HG03045 (cell line): ENCODE measurements at regions not wholly inside any gene's neighbourhood (a gene's known extent, or its start where the extent isn't known, plus 50 kb on each side); places are given as distances from the start of the nearest gene placed in this dataset.

Source experiments
- ATAC-seq: cut with Tn5 transposase; IDR thresholded peaks from one replicate; pipeline ENCODE4 v1.9.1; 2021; ENCODE audit warnings: mild to moderate bottlenecking, moderate library complexity; ENCODE audit not compliant: unreplicated experiment

DNA sequence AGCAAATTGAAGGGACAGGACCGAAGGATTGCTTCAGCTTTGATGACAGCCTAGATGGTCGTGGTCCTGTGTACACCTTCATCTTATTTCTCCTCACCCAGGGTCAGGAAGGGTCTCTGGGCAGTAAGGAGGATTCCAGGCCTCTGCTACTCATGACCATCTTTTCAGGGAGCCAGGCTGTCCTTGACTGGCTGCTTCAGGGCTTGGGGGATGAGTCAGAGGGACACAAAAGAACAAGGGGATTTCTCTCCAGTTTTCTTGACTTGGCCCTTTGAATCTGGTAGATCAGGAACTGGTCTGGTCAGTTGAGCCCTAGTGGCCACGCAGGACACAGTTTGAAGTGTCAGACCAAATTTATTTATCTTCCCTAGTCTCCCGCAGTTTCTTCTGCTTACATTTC lies 402.1 kb upstream of the CHD6 start:
- ATAC-seq: no peak

DNA sequence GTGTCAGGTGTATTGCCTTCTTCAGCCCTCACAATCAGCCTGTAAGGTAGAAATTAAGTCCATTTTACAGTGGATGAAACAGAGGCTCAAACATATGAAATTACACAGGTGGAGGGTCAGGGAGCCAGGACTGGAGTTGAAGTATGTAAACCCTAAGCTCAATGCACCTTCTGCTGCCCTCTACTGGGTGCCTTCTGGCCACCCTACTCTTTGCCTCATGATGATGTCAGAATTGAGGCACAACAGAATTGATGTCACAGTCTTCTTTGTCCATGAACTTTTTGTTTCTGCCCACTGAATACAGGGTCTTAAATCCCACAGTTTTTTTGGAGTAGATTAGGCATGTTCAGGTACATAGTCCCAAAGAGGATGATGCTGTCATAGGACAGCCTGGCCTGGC lies 400.8 kb upstream of the CHD6 start:
- ATAC-seq: no peak

DNA sequence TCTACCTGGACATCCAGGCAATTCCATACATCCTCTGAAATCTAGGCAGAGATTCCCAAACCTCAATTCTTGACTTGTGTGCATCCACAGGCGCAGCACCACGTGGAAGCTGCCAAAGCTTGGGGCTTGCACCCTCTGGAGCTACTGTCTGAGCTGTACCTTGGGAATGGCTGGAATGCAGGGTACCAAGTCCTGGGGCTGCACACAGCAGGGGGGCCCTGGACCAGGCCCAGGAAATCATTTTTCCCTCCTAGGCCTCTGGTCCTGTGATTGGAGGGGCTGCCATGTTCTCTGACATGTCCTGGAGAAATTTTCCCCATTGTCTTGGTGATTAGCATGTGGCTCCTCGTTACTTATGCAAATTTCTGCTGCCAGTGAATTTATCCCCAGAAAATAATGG lies 391.9 kb upstream of the CHD6 start:
- no peak for ATAC-seq

DNA sequence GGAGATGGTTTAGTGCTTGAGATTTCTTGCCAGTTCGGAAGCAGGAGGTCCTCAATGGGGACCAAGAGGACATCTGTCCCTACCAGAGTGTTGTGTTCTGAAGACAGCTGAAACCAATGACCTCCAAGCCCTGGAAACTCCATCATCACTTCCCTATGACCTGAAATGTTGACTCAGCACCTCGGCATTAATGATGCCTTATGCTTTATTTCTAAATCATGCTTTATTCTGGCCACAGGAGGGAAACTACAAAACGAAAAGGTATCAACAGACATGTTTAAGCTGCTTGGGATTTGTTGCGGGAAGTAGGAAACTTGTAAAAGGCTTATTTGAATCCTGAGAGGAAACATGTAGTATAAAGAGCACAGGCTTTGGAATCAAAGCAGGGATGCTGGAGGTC lies 389.1 kb upstream of the CHD6 start:
- ATAC-seq: no peak

DNA sequence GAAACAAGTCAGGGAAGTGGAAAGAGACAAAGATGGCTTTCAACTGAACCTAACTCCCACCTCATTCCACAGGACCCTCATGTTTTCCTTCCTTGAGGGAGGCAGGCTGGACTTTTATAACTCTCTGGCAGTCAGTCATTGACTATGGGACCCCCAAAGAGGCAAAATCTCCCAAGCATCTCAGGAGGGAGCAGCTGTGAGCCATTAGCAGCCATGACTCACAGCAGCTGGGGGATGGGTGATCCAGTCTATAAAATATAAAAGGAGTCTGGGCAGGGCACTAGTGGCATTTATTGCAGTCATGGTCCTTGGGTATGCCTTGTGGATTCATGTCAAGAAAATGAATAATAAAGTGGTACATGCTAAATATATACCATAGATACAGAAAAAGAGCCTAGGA lies 387.0 kb upstream of the CHD6 start:
- ATAC-seq: no peak

DNA sequence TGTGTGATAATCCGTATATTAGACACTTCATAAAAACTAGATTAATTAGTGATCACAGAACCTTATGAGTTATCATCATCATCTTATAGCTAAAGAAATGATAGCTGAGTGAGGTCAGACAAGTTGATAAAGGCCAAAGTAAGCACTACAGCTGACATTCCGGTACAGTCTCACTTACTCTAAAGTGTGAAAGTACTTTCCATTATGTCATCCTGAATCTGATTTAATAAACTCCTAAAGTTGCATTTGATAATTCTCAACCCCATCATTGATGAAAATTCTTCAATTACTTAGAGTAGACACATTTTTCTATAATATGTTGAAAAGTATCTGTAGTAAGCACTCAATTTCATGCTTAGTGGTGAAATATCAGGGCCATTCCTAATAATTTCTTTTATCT lies 385.2 kb upstream of the CHD6 start:
- ATAC-seq: no peak

DNA sequence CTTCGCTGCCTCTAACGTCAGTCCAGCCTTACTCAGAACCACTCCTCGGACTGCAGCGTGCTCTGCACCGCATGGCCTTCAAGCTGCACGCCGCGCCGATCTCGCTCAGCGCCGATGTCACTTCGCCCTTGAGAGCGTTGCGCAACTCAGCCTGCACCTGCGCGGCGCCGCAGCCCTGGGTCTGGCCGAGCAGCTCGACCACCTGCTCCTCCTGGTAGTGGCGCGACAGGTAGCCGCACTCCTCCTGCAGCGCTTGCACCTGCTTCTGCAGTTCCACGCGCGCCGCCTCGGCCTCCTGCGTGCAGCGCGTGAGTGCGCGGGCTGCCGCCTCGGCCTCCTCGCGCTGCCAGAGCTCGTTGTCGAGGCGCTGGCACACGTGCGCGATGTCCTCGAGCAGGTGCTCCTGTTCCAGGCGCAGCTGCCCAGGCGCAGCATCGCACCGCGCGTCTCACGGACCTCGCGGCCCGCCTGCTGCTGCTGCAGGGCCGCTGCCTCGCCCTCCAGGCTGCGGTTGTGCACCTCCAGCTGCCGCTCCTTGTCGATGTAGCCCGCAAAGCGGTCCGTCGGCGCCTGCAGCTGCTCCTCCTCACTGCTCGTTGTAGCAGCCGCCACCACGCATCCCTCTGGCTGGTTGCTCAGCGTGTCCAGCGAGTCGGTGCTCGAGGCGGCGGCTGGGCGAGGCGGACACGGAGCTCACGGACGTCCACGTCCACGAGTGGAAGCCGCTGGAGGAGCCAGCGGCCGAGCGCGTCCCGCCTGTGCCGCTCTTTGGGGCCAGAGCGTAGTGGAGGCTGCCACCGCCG lies 380.6 kb upstream of the CHD6 start:
- ATAC-seq: no peak

DNA sequence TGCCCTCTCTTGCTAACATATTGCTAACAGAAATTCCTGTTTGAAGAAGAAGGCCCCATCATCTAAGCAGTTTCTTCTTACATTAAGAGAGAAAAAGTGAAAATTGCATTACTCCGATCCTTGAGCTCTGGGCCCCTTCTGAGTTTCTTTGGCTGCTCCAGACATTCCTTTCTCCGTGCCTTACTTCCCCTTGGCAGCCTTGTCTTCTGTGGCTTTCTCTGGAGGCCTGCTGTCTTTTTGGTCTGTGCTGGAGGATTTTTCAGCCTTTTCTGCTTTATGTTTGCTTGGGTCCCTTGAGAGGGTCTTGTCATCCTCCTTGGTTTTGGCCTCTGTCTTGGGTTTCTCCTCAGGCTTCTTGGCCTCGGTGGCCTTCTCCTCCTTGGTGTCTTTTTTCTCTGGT lies 378.8 kb upstream of the CHD6 start:
- ATAC-seq: no peak

DNA sequence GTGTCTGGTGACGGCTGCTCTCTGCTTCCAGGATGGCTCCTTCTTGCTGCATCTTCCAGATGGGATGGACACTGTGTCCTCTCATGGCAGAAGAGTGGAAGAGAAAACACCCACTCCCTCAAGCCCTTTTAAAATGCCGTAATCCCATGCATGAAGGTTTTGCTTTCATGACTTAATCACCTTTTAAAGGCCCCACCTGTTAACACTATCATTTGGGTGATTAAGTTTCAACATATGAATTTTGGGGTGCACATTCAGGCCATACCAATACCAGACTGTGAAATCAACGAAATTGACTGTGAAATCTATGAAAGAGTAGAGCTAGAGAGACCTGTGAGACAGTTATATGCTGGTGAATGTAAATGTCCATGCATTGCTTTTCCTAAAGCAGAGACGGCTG lies 374.3 kb upstream of the CHD6 start:
- no peak for ATAC-seq

DNA sequence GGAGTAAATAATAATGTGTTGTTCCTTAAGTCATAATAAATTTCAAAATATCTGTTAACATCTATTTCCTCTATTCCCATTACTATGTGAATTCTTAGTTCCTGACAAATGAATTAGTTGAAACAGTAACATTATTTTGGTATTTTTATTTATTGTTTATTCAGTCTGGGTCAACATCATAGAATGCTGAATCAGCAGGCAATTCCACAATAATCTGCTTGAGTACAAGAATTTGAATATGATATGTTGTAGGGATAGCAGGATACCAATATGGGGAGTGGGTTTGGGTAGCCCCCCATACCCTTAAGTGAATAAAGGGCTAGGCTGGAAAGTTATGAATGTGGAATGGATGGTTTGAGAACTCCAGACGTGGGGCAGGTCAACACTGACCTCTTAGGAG lies 373.2 kb upstream of the CHD6 start:
- no peak for ATAC-seq

DNA sequence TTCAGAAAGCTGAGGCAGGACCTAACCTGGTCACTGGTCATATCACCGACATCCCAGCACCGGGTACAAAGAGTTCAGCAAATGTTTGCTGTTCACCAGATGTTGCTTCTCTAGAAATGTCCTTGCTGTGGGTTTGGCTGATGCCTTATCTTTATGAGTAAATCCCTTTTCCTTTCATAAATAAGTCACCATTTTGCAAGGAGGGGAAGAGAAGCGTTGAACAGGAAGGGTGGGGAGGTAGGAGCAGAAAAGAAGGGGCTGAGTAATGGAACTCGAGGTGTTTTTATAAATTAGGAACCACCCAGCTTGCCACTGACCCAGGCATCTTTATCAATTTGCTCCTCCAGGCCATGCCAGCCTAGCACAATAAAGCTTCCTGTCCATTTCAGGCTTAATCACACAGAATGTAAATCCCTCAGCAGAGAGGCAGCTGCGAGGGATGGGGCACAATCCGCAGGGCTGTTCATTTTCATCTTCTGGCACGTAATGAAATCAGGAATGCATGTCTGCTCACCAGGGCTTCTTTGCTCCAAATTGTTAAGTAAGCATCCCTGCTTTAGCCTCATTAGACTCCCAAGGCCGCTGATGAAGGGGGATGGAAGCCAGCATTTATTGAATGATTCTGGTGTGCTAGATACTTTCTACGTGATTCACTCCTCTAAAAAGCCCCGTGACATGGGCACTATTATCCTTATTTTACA lies 371.9 kb upstream of the CHD6 start:
- ATAC-seq: no peak

DNA sequence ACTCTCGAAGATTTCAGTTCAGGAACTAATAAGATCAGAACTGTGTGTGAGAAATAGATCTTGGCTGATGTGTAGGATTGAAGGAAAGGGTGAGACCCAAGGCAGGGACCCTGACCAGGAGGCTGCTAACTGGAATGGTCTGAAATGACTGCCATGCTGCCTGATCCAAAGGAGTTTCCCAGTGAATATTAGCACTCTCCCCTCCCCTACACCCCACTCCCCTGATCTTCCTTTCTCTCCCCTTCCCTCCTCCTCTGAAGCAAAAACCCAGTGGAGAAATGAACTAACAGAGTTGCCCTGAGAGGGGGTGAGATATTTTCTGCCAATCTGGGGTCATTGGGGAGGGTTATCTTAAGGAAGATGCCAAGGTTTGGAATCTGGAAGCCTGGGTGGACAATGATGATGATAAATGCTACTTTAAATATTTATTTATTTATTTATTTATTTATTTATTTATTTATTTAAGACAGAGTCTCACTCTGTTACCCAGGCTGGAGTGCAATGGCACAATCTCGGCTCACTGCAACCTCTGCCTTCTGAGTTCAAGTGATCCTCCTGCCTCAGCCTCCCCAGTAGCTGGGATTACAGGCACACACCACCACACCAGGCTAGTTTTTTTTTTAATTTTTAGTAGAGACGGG lies 371.0 kb upstream of the CHD6 start:
- no peak for ATAC-seq

DNA sequence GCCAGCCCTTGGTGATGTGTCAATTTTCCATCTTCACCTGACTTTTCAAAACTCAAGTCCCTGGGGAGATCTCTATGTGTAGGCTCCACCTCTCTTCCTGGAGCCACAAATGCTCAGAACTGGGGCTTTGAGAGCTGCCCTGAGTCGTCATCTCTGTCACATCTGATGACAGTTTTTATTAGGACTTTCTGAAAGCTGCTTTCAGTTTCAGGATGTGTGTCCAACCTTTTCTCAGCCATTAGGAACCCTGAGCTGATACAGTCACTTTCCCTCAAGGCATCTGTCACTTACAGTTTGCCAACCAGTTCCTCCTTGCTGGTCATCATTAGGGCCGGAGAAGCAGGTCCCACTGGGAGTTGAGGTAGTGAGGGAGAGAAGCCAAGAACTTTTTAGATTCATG lies 365.9 kb upstream of the CHD6 start:
- no peak for ATAC-seq

DNA sequence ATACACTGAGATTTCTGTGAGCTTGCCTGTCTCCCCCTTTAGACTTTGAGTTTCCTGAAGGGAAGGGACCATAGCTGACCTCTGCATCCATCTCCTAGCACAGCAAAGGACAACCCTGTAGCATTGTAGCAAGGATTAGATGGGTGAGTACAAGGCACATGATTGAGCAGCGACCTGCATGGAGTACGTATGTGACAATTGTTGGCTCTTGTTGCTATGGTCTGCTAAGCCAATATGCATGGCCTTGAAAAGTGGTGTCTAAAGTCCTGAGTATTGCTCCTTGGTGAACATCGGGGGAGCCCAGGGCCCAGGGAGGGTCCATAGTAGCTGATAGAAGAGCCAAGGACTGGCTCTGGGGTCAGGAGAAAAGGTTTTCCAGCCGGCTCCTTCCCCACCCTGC lies 365.0 kb upstream of the CHD6 start:
- no peak for ATAC-seq

DNA sequence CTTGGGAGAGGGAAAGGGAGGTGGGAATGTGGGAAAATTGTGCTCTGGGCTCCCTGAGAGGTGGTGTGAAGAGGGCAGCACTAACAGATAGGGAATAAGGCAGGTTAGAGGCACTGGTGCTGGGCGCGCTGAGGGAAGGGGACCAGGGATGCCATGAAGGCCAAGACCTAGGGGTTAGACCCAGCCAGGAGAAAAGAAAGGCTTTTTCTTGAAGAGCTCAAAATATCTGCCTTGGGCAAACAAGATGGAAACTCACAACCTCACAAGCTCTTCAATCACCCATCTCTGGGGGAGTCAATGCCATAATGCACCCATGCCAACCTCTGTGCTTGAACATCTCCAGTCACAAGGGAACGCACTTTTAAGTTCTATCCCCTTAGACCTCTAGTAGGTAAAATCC lies 363.6 kb upstream of the CHD6 start:
- ATAC-seq: no peak

DNA sequence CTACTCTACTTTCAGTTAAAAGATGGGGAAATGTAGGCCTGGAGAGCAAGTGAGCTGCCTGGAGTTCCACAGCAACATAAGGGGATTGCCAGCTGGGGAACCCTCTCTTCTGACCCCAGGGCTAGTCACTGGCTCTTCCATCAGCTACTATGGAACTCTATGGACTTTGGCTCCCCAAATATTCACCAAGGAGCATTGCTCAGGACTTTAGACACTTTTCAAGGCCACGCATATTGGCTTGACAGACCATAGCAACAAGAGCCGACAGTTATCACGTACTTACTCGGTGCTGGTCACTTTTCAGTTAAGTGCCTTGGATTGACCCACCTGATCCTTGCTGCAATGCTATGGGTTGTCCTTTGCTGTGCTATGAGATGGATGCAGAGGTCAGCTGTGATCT lies 360.7 kb upstream of the CHD6 start:
- ATAC-seq: no peak

DNA sequence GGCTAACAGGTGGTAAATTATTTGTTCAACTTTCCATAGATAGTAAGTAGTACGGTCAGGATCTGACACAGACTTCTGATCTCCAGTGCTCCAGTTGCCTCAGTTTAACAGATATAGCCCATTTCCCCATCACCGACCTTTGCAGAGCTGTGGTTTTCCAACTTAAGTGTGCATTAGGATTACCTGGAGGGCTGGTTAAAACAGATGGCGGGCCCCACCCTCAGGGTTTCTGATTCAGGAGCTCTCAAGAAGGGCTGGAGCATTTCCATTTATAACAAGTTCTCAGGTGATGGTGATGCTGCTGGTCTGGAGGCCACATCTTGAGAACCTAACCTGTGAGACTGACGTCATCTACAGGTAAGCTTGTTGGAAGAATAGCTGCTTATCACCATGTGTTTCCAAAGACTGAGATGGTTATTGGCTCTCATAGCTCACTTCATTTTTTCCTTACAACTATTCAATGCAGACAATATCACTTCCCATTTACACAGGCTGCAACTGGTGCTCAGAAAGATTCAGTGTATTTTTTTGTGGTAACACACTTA lies 360.1 kb upstream of the CHD6 start:
- no peak for ATAC-seq

DNA sequence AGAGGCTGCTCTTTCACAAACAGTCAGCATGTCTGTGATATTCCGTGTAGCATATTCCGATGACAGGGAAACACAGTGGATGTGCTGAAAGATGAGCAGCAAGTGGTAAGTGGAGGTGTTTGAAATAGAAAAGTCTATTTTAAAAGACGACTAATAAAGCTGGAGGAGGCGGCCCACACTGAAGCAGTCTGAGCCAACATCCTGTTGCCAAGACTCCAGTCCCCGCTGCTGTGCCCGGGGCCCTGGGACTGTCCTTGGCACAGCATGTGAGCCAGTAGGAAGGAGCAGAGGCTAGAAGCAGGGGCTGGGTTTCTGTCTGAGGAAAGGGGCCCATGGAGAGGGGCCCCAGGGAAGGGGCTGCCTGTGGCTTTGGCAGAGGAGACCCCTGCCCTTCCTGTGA lies 351.5 kb upstream of the CHD6 start:
- ATAC-seq: no peak

DNA sequence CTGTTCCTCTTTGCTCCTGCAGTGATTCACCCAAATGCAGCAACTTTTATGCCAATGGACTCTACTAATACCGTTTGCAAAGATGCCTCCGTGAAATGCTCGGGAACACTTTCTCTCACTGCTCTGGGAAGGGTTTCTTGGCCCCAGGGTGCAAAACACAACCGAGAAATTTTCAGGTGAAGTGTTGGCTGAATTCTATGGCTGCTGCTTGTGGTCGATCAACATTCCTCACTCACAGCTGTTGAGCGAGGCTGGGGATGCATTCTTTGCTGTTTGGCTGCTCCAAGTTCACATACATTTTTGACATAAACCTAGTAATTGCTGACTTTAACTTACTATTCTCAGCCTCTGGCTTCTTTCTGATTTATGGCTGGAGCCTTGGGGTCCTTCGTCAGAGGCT lies 342.0 kb upstream of the CHD6 start:
- ATAC-seq: no peak

DNA sequence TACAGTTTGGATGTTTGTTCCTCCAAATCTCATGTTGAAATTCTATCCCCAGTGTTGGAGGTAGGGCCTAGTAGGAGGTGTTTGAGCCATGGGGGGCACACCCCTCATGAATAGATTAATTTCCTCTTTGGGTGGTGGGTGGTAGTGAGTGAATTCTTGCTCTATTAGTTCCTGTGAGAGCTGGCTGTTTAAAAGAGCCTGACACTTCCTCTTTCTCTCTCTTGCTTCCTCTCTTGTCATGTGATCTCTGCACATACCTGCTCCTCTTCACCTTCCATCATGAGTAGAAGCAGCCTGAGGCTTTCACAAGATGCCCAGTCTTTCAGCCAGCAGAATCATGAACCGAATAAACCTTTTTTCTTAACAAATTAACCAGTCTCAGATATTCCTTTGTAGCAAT lies 340.2 kb upstream of the CHD6 start:
- ATAC-seq: no peak

DNA sequence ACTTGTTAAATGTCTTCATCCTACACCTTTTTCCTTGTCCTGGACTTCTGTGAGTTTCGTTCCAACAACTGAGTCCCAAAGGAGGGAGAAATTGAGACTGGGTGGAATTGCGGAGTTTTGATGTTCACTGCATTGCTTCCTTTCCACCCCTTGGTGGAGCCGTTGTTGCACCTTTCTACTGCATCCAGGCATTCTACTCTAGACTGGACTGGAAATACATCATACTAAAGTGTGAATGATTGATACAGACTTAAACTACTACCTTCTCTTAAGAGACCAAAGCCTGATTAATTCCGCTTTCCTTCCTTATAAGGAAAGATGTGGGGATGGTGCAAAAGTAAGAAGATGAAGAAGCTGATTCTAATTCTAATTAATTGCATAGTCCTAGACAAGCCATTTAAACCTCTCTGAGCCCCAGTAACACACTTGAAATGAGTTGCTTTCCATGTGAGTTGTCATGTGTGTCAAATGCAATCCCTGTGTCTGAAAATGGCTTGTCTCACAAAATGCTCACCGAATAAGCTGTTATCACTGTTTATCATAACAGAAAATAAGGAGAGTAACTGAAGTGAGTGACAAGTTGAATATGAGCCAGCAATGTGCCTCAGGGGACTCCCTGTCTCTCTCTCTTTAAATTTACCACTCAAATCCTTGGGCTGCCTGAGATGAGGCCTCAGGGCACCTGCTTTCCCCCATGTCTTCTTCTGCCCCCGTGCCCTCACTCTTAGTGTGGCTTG lies 338.3 kb upstream of the CHD6 start:
- no peak for ATAC-seq
